ENCODE measurements at regions not wholly inside any gene's neighbourhood (a gene's known extent, or its start where the extent isn't known, plus 50 kb on each side); places are given as distances from the start of the nearest gene placed in this dataset.

- DNase-seq (ENCODE audit: low read depth, low spot score), result no peak
- Histone ChIP-seq H3K36me3 (ENCODE audit: control insufficient read depth in 2 of 2, extremely low read depth in 1 of 2, insufficient read depth in 2 of 2, low read length in 2 of 2) (no peaks in the 10 kb centered on the region), H4K20me1 (ENCODE audit: control insufficient read depth, extremely low read depth, insufficient read depth, low read length) (no peaks in the 10 kb centered on the region), H3K4me2 (ENCODE audit: control insufficient read depth, extremely low read depth, insufficient read depth, low read depth, low read length) (no peak overlapping the region), H3K9me3 (ENCODE audit: control insufficient read depth, low read depth, low read length) (no peaks in the 10 kb centered on the region), H3K27me3 (ENCODE audit: control insufficient read depth, extremely low read depth, insufficient read depth, low read length) (no peaks in the 10 kb centered on the region), H3K4me3 (ENCODE audit: control insufficient read depth in 2 of 3, extremely low read depth in 1 of 3, insufficient read depth in 2 of 3, low read depth in 1 of 3, low read length in 3 of 3) (no peak overlapping the region), H3K27ac (ENCODE audit: control insufficient read depth, insufficient read depth, low read length) (no peak overlapping the region), H2AFZ (ENCODE audit: control insufficient read depth, low read length) (no peak overlapping the region), H3K4me1 (ENCODE audit: control insufficient read depth, extremely low read depth, insufficient read depth, low read length) (no peaks in the 10 kb centered on the region), H3K9me1 (ENCODE audit: control insufficient read depth, extremely low read depth, insufficient read depth, low read length) (no peaks in the 10 kb centered on the region), H3K9ac (ENCODE audit: control insufficient read depth, extremely low read depth, insufficient read depth, low read length) (no peak overlapping the region), H3K79me2 (ENCODE audit: control insufficient read depth, insufficient read depth, low read length) (no peaks in the 10 kb centered on the region)
- TF ChIP-seq, protein P1, sequence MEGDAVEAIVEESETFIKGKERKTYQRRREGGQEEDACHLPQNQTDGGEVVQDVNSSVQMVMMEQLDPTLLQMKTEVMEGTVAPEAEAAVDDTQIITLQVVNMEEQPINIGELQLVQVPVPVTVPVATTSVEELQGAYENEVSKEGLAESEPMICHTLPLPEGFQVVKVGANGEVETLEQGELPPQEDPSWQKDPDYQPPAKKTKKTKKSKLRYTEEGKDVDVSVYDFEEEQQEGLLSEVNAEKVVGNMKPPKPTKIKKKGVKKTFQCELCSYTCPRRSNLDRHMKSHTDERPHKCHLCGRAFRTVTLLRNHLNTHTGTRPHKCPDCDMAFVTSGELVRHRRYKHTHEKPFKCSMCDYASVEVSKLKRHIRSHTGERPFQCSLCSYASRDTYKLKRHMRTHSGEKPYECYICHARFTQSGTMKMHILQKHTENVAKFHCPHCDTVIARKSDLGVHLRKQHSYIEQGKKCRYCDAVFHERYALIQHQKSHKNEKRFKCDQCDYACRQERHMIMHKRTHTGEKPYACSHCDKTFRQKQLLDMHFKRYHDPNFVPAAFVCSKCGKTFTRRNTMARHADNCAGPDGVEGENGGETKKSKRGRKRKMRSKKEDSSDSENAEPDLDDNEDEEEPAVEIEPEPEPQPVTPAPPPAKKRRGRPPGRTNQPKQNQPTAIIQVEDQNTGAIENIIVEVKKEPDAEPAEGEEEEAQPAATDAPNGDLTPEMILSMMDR (optimal IDR thresholded peaks at IDR 0.05 in 1 of 3, IDR thresholded peaks at IDR 0.05 in 1 of 3, conservative IDR thresholded peaks at IDR 0.05 in 1 of 3; ENCODE audit: extremely low read depth in 1 of 3, insufficient read depth in 2 of 3, low read length in 3 of 3), result no peak
- TF ChIP-seq EZH2 (IDR thresholded peaks at IDR 0.05; ENCODE audit: low read length), result no peak
- dilution Hi-C loops (cut with MboI; ENCODE audit: extremely low pct_ligation_motif_present, low sequenced_read_pairs), result no loop called here
- no peak for FAIRE-seq
Observed at GRCh38 chr10:105921348-105921747, 1243.2 kb downstream of the SORCS1 start.

DNA sequence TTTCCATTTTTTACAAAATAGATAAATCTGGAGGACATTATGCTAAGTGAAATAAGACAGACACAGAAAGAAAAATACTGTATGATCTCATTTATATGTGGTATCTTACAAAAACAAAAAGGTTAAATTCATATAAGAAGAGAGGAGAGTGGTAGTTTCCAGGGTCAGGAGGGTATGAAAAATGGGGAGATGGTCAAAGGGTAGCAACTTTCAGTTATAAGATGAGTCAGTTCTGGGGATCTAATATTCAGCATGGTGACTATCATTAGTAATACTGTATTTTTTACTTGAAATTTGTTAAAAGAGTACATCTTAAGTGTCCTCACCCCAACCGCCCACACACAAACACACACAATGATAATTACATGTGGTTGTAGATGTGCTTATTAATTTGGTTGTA, 1250.1 kb downstream of the SORCS1 start:
- dilution Hi-C loops (cut with MboI; ENCODE audit: extremely low pct_ligation_motif_present, low sequenced_read_pairs), result no loop called here
- DNase-seq (ENCODE audit: low read depth, low spot score) (no peak), FAIRE-seq (no peak)
- Histone ChIP-seq H3K9me1 (ENCODE audit: control insufficient read depth, extremely low read depth, insufficient read depth, low read length) (no peaks in the 10 kb centered on the region), H3K79me2 (ENCODE audit: control insufficient read depth, insufficient read depth, low read length) (no peaks in the 10 kb centered on the region), H3K27ac (ENCODE audit: control insufficient read depth, insufficient read depth, low read length) (no peak overlapping the region), H3K9me3 (ENCODE audit: control insufficient read depth, low read depth, low read length) (no peaks in the 10 kb centered on the region), H3K4me2 (ENCODE audit: control insufficient read depth, extremely low read depth, insufficient read depth, low read depth, low read length) (no peak overlapping the region), H3K36me3 (ENCODE audit: control insufficient read depth in 2 of 2, extremely low read depth in 1 of 2, insufficient read depth in 2 of 2, low read length in 2 of 2) (no peaks in the 10 kb centered on the region), H2AFZ (ENCODE audit: control insufficient read depth, low read length) (no peak overlapping the region), H3K9ac (ENCODE audit: control insufficient read depth, extremely low read depth, insufficient read depth, low read length) (no peak overlapping the region), H3K4me3 (ENCODE audit: control insufficient read depth in 2 of 3, extremely low read depth in 1 of 3, insufficient read depth in 2 of 3, low read depth in 1 of 3, low read length in 3 of 3) (no peak overlapping the region), H4K20me1 (ENCODE audit: control insufficient read depth, extremely low read depth, insufficient read depth, low read length) (no peaks in the 10 kb centered on the region), H3K27me3 (ENCODE audit: control insufficient read depth, extremely low read depth, insufficient read depth, low read length) (no peaks in the 10 kb centered on the region), H3K4me1 (ENCODE audit: control insufficient read depth, extremely low read depth, insufficient read depth, low read length) (no peaks in the 10 kb centered on the region)
- no peak for TF ChIP-seq EZH2 (IDR thresholded peaks at IDR 0.05; ENCODE audit: low read length)
- TF ChIP-seq, protein P1 (optimal IDR thresholded peaks at IDR 0.05 in 1 of 3, IDR thresholded peaks at IDR 0.05 in 1 of 3, conservative IDR thresholded peaks at IDR 0.05 in 1 of 3; ENCODE audit: extremely low read depth in 1 of 3, insufficient read depth in 2 of 3, low read length in 3 of 3), result no peak

Measured in keratinocyte (primary cell).